Activated CD4-positive, CD25-positive, alpha-beta regulatory T cell treated with anti-CD3 and anti-CD28 coated beads, Interleukin-2, amount 50 U/mL, for 16 hours (primary cell): ENCODE measurements at regions not wholly inside any gene's neighbourhood (a gene's known extent, or its start where the extent isn't known, plus 50 kb on each side); places are given as distances from the start of the nearest gene placed in this dataset.

ENCODE experiments used
- DNase-seq: peaks from one replicate; pipeline ENCODE4 v3.0.0-alpha.2; 2020; ENCODE audit warnings: low read depth, low spot score

- DNase-seq, result no peak
Observed at GRCh38 chr12:94095618-94096017, 52.8 kb upstream of the PLXNC1 start.

GRCh38 chr12:94098466-94098865, 49.9 kb upstream of the PLXNC1 start:
- no peak for DNase-seq
